ENCODE measurements at regions not wholly inside any gene's neighbourhood (a gene's known extent, or its start where the extent isn't known, plus 50 kb on each side); places are given as distances from the start of the nearest gene placed in this dataset.

- TF ChIP-seq NRF1 (IDR thresholded peaks at IDR 0.05; ENCODE audit: low read depth, low read length), result no peak
- no peak for TF ChIP-seq TEAD4 (IDR thresholded peaks at IDR 0.05; ENCODE audit: low read depth, low read length)
- TF ChIP-seq MAX (IDR thresholded peaks at IDR 0.05), result no peak
- no peak for TF ChIP-seq JUND (IDR thresholded peaks at IDR 0.05; ENCODE audit: low read length)
- TF ChIP-seq KDM1A (IDR thresholded peaks at IDR 0.05; ENCODE audit: borderline replicate concordance, low read length), result no peak
- no peak for TF ChIP-seq TAF1 (IDR thresholded peaks at IDR 0.05; ENCODE audit: low read depth, low read length)
- TF ChIP-seq EZH2 (IDR thresholded peaks at IDR 0.05; ENCODE audit: low read depth, low read length, severe bottlenecking), result no peak
- TF ChIP-seq CBX8 (IDR thresholded peaks at IDR 0.05; ENCODE audit: borderline replicate concordance, low read depth, low read length), result no peak
- TF ChIP-seq PHF8 (conservative IDR thresholded peaks at IDR 0.05; ENCODE audit: low read depth, low read length), result no peak
- no peak for TF ChIP-seq NANOG (IDR thresholded peaks at IDR 0.05; ENCODE audit: insufficient read depth, low read depth, low read length, poor library complexity, severe bottlenecking)
Measured at GRCh38 chr2:173760553-173760952, 204.6 kb downstream of the SP3 start (continued).
